ENCODE measurements at regions not wholly inside any gene's neighbourhood (a gene's known extent, or its start where the extent isn't known, plus 50 kb on each side); places are given as distances from the start of the nearest gene placed in this dataset.

GRCh38 chr3:10635446-10636076, 130.2 kb upstream of the ATP2B2 start:
- no peak overlapping the region for H3K27ac ChIP-seq (ENCODE audit: low read length)
- H3K36me3 Mint-ChIP-seq, result no peaks in the 10 kb centered on the region
- no peaks in the 10 kb centered on the region for H3K4me1 ChIP-seq (ENCODE audit: control insufficient read depth, insufficient read depth, low read length)
- H3K27me3 ChIP-seq (ENCODE audit: control insufficient read depth, insufficient read depth, low read length), result peaks cover 2% of the 10 kb centered on the region
- WGBS (ENCODE audit: insufficient coverage), result 84% methylated on average over 7 of the region's 7 CpGs
- peaks cover 3 to 14% of the 10 kb centered on the region in 2 donors for H3K27me3 Mint-ChIP-seq (ENCODE audit: low read depth in 2 of 2)
- H3K36me3 ChIP-seq (ENCODE audit: control insufficient read depth, insufficient read depth, low read length), result no peaks in the 10 kb centered on the region
- H3K27ac Mint-ChIP-seq, result no peak overlapping the region
- no peak overlapping the region for H3K4me3 Mint-ChIP-seq
- peaks cover 5 to 10% of the 10 kb centered on the region in 2 donors for H3K9me3 Mint-ChIP-seq
- TF ChIP-seq CTCF (IDR thresholded peaks at IDR 0.05), result no peak
- ATAC-seq (no peak), DNase-seq (no peak)
- H3K4me3 ChIP-seq (ENCODE audit: low read length), result no peak overlapping the region
- H3K9me3 ChIP-seq (ENCODE audit: control insufficient read depth, insufficient read depth, low read length), result peaks cover 5% of the 10 kb centered on the region
- intact Hi-C loops (cut with micrococcal nuclease), result no loop called here
- H3K4me1 Mint-ChIP-seq, result no peaks in the 10 kb centered on the region

- H3K27me3 Mint-ChIP-seq (ENCODE audit: low read depth in 2 of 2), result peaks cover 4 to 19% of the 10 kb centered on the region in 2 donors
- Histone ChIP-seq H3K36me3 (ENCODE audit: control insufficient read depth, insufficient read depth, low read length) (no peaks in the 10 kb centered on the region), H3K27ac (ENCODE audit: low read length) (no peak overlapping the region), H3K9me3 (ENCODE audit: control insufficient read depth, insufficient read depth, low read length) (peaks cover 5% of the 10 kb centered on the region), H3K27me3 (ENCODE audit: control insufficient read depth, insufficient read depth, low read length) (peaks cover 2% of the 10 kb centered on the region), H3K4me3 (ENCODE audit: low read length) (no peak overlapping the region), H3K4me1 (ENCODE audit: control insufficient read depth, insufficient read depth, low read length) (no peaks in the 10 kb centered on the region)
- no peak overlapping the region for H3K27ac Mint-ChIP-seq
- ATAC-seq, result no peak
- TF ChIP-seq CTCF (IDR thresholded peaks at IDR 0.05), result no peak
- DNase-seq, result no peak
- H3K4me1 Mint-ChIP-seq, result no peaks in the 10 kb centered on the region
- H3K36me3 Mint-ChIP-seq, result no peaks in the 10 kb centered on the region
- intact Hi-C loops (cut with micrococcal nuclease), result no loop called here
- no peak overlapping the region for H3K4me3 Mint-ChIP-seq
- peaks cover 5 to 10% of the 10 kb centered on the region in 2 donors for H3K9me3 Mint-ChIP-seq
Measured at GRCh38 chr3:10637342-10637741, 132.0 kb upstream of the ATP2B2 start.

- Histone ChIP-seq H3K4me1 (ENCODE audit: control insufficient read depth, insufficient read depth, low read length) (no peaks in the 10 kb centered on the region), H3K9me3 (ENCODE audit: control insufficient read depth, insufficient read depth, low read length) (peaks cover 5% of the 10 kb centered on the region), H3K27ac (ENCODE audit: low read length) (no peak overlapping the region), H3K4me3 (ENCODE audit: low read length) (no peak overlapping the region), H3K27me3 (ENCODE audit: control insufficient read depth, insufficient read depth, low read length) (peaks cover 2% of the 10 kb centered on the region), H3K36me3 (ENCODE audit: control insufficient read depth, insufficient read depth, low read length) (no peaks in the 10 kb centered on the region)
- intact Hi-C loops (cut with micrococcal nuclease), result no loop called here
- Mint-ChIP-seq H3K9me3 (peaks cover 5 to 10% of the 10 kb centered on the region in 2 donors), H3K27me3 (ENCODE audit: low read depth in 2 of 2) (peaks cover 10 to 29% of the 10 kb centered on the region in 2 donors), H3K4me3 (no peak overlapping the region), H3K27ac (no peak overlapping the region), H3K4me1 (no peaks in the 10 kb centered on the region), H3K36me3 (no peaks in the 10 kb centered on the region)
- DNase-seq (no peak), ATAC-seq (no peak)
- TF ChIP-seq CTCF (IDR thresholded peaks at IDR 0.05), result no peak
Measured at GRCh38 chr3:10638466-10638865, 133.1 kb upstream of the ATP2B2 start.

GRCh38 chr3:10641760-10642159, 136.4 kb upstream of the ATP2B2 start:
- Histone ChIP-seq H3K4me1 (ENCODE audit: control insufficient read depth, insufficient read depth, low read length) (no peaks in the 10 kb centered on the region), H3K36me3 (ENCODE audit: control insufficient read depth, insufficient read depth, low read length) (no peaks in the 10 kb centered on the region), H3K27me3 (ENCODE audit: control insufficient read depth, insufficient read depth, low read length) (no peaks in the 10 kb centered on the region), H3K4me3 (ENCODE audit: low read length) (no peak overlapping the region), H3K9me3 (ENCODE audit: control insufficient read depth, insufficient read depth, low read length) (no peaks in the 10 kb centered on the region), H3K27ac (ENCODE audit: low read length) (no peak overlapping the region)
- H3K9me3 Mint-ChIP-seq, result peaks cover 5 to 10% of the 10 kb centered on the region in 2 donors
- intact Hi-C loops (cut with micrococcal nuclease), result no loop called here
- H3K27me3 Mint-ChIP-seq (ENCODE audit: low read depth in 2 of 2), result peaks cover 12 to 38% of the 10 kb centered on the region in 2 donors
- no peak for ATAC-seq
- no peak overlapping the region for H3K4me3 Mint-ChIP-seq
- no peak for TF ChIP-seq CTCF (IDR thresholded peaks at IDR 0.05)
- no peak overlapping the region for H3K27ac Mint-ChIP-seq
- H3K4me1 Mint-ChIP-seq, result no peaks in the 10 kb centered on the region
- no peak for DNase-seq
- 100% methylated on average over 2 of the region's 2 CpGs for WGBS (ENCODE audit: insufficient coverage)
- H3K36me3 Mint-ChIP-seq, result no peaks in the 10 kb centered on the region
